ENCODE measurements at regions not wholly inside any gene's neighbourhood (a gene's known extent, or its start where the extent isn't known, plus 50 kb on each side); places are given as distances from the start of the nearest gene placed in this dataset.

GRCh38 chr12:98007963-98008362 lies 507.4 kb upstream of the TMPO start:
- Histone ChIP-seq H3K36me3 (ENCODE audit: control insufficient read depth, insufficient read depth, low read length) (no peaks in the 10 kb centered on the region), H3K4me3 (ENCODE audit: low read depth, low read length) (no peak overlapping the region), H3K27me3 (ENCODE audit: control insufficient read depth, insufficient read depth, low read length) (no peaks in the 10 kb centered on the region)
- no peak for TF ChIP-seq CTCF (IDR thresholded peaks at IDR 0.05; ENCODE audit: insufficient read depth, low read length, poor library complexity, severe bottlenecking)
- no peak for DNase-seq (ENCODE audit: low read depth)

GRCh38 chr12:98013560-98013959 lies 501.8 kb upstream of the TMPO start:
- DNase-seq (ENCODE audit: low read depth): no peak

GRCh38 chr12:98018836-98019235 lies 496.6 kb upstream of the TMPO start:
- H3K27me3 ChIP-seq (ENCODE audit: control insufficient read depth, insufficient read depth, low read length): no peaks in the 10 kb centered on the region
- TF ChIP-seq CTCF (IDR thresholded peaks at IDR 0.05; ENCODE audit: insufficient read depth, low read length, poor library complexity, severe bottlenecking): no peak
- no peak for DNase-seq (ENCODE audit: low read depth)
- no peak overlapping the region for H3K4me3 ChIP-seq (ENCODE audit: low read depth, low read length)
- no peaks in the 10 kb centered on the region for H3K36me3 ChIP-seq (ENCODE audit: control insufficient read depth, insufficient read depth, low read length)

More at GRCh38 chr12:98013560-98013959, 501.8 kb upstream of the TMPO start:
- Histone ChIP-seq H3K36me3 (ENCODE audit: control insufficient read depth, insufficient read depth, low read length) (no peaks in the 10 kb centered on the region), H3K27me3 (ENCODE audit: control insufficient read depth, insufficient read depth, low read length) (no peaks in the 10 kb centered on the region), H3K4me3 (ENCODE audit: low read depth, low read length) (no peak overlapping the region)
- no peak for TF ChIP-seq CTCF (IDR thresholded peaks at IDR 0.05; ENCODE audit: insufficient read depth, low read length, poor library complexity, severe bottlenecking)

- no peak for TF ChIP-seq CTCF (IDR thresholded peaks at IDR 0.05; ENCODE audit: insufficient read depth, low read length, poor library complexity, severe bottlenecking)
- DNase-seq (ENCODE audit: low read depth): no peak
- Histone ChIP-seq H3K4me3 (ENCODE audit: low read depth, low read length) (no peak overlapping the region), H3K36me3 (ENCODE audit: control insufficient read depth, insufficient read depth, low read length) (no peaks in the 10 kb centered on the region), H3K27me3 (ENCODE audit: control insufficient read depth, insufficient read depth, low read length) (no peaks in the 10 kb centered on the region)
Observed at GRCh38 chr12:98020376-98020775, 495.0 kb upstream of the TMPO start.

- no peak overlapping the region for H3K4me3 ChIP-seq (ENCODE audit: low read depth, low read length)
- no peak for TF ChIP-seq CTCF (IDR thresholded peaks at IDR 0.05; ENCODE audit: insufficient read depth, low read length, poor library complexity, severe bottlenecking)
- H3K36me3 ChIP-seq (ENCODE audit: control insufficient read depth, insufficient read depth, low read length): no peaks in the 10 kb centered on the region
- no peak for DNase-seq (ENCODE audit: low read depth)
- H3K27me3 ChIP-seq (ENCODE audit: control insufficient read depth, insufficient read depth, low read length): no peaks in the 10 kb centered on the region
Observed at GRCh38 chr12:98022961-98023360, 492.4 kb upstream of the TMPO start.

- no peaks in the 10 kb centered on the region for H3K27me3 ChIP-seq (ENCODE audit: control insufficient read depth, insufficient read depth, low read length)
- TF ChIP-seq CTCF (IDR thresholded peaks at IDR 0.05; ENCODE audit: insufficient read depth, low read length, poor library complexity, severe bottlenecking): no peak
- DNase-seq (ENCODE audit: low read depth): no peak
- no peaks in the 10 kb centered on the region for H3K36me3 ChIP-seq (ENCODE audit: control insufficient read depth, insufficient read depth, low read length)
- no peak overlapping the region for H3K4me3 ChIP-seq (ENCODE audit: low read depth, low read length)
Observed at GRCh38 chr12:98037401-98038140, 477.8 kb upstream of the TMPO start.

Data from kidney epithelial cell (primary cell).